ENCODE measurements at regions not wholly inside any gene's neighbourhood (a gene's known extent, or its start where the extent isn't known, plus 50 kb on each side); places are given as distances from the start of the nearest gene placed in this dataset.

DNA sequence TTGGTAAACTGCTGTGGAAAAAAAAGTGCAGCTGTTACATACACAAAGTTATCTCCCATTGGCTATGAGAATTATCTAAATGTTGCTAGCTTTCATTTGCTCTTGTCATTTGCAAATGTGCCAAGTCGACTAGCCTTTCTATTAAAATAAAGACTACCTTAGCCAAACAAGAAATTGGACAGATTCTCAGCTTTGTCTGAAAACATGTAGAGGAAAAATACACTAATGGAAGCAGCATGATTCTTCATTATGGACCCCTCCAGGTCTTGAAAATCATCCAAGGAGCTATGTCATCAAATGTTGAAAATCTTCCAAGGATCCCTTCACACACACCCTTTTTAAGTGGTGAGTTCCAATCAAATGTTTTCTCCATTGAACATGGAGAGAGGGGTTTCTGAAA, 237.7 kb downstream of the ETV1 start:
- TF ChIP-seq, protein P1, sequence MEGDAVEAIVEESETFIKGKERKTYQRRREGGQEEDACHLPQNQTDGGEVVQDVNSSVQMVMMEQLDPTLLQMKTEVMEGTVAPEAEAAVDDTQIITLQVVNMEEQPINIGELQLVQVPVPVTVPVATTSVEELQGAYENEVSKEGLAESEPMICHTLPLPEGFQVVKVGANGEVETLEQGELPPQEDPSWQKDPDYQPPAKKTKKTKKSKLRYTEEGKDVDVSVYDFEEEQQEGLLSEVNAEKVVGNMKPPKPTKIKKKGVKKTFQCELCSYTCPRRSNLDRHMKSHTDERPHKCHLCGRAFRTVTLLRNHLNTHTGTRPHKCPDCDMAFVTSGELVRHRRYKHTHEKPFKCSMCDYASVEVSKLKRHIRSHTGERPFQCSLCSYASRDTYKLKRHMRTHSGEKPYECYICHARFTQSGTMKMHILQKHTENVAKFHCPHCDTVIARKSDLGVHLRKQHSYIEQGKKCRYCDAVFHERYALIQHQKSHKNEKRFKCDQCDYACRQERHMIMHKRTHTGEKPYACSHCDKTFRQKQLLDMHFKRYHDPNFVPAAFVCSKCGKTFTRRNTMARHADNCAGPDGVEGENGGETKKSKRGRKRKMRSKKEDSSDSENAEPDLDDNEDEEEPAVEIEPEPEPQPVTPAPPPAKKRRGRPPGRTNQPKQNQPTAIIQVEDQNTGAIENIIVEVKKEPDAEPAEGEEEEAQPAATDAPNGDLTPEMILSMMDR (IDR thresholded peaks at IDR 0.05; ENCODE audit: borderline replicate concordance, extremely low read depth, low read length, poor library complexity, severe bottlenecking): no peak
- no peak for TF ChIP-seq EZH2 (IDR thresholded peaks at IDR 0.05; ENCODE audit: borderline replicate concordance, low read depth, low read length, severe bottlenecking)

Data from DND-41 (cell line).